H4 (cell line): ENCODE measurements at regions not wholly inside any gene's neighbourhood (a gene's known extent, or its start where the extent isn't known, plus 50 kb on each side); places are given as distances from the start of the nearest gene placed in this dataset.
A peak's percentile ranks its signal among the peaks of the same experiment; 100 is the strongest.

Experiments
- DNase-seq: peaks from one replicate; pipeline ENCODE4 v3.0.0-alpha.2; 2015; ENCODE audit warnings: low spot score

- no peak for DNase-seq
Observed at GRCh38 chr4:108527723-108528122, 92.7 kb upstream of the RPL34 start.

GRCh38 chr4:108520807-108521206, 99.6 kb upstream of the RPL34 start:
- DNase-seq, result no peak

- DNase-seq, result no peak
Observed at GRCh38 chr4:108519911-108520601, 100.3 kb upstream of the RPL34 start.

- no peak for DNase-seq
Observed at GRCh38 chr4:108519208-108519833, 101.1 kb upstream of the RPL34 start.

GRCh38 chr4:108512615-108513505, 107.5 kb upstream of the RPL34 start:
- peak; percentile 65 for DNase-seq

GRCh38 chr4:108511618-108512017, 108.8 kb upstream of the RPL34 start:
- no peak for DNase-seq

GRCh38 chr4:108502356-108502755, 118.0 kb upstream of the RPL34 start:
- peak; percentile 18 for DNase-seq

- no peak for DNase-seq
Observed at GRCh38 chr4:108498925-108499324, 121.5 kb upstream of the RPL34 start.

- no peak for DNase-seq
Observed at GRCh38 chr4:108493596-108493931, 126.8 kb upstream of the RPL34 start.

GRCh38 chr4:108492816-108493595, 127.4 kb upstream of the RPL34 start:
- no peak for DNase-seq

- DNase-seq, result no peak
Observed at GRCh38 chr4:108488865-108489264, 131.5 kb upstream of the RPL34 start.

GRCh38 chr4:108486046-108486445, 134.3 kb upstream of the RPL34 start:
- no peak for DNase-seq

GRCh38 chr4:108484187-108484586, 136.2 kb upstream of the RPL34 start:
- DNase-seq, result no peak

- no peak for DNase-seq
Observed at GRCh38 chr4:108483650-108484049, 136.7 kb upstream of the RPL34 start.

- DNase-seq, result peak; percentile 12
Observed at GRCh38 chr4:108483079-108483478, 137.3 kb upstream of the RPL34 start.

- DNase-seq, result no peak
Observed at GRCh38 chr4:108480881-108481280, 139.5 kb upstream of the RPL34 start.

- DNase-seq, result no peak
Observed at GRCh38 chr4:108477527-108478108, 142.8 kb upstream of the RPL34 start.

GRCh38 chr4:108473163-108473720, 147.1 kb upstream of the RPL34 start:
- DNase-seq, result no peak

- peak; percentile 80 for DNase-seq
Observed at GRCh38 chr4:108466936-108467902, 153.2 kb upstream of the RPL34 start.

- DNase-seq, result no peak
Observed at GRCh38 chr4:108465886-108466500, 154.4 kb upstream of the RPL34 start.
